Small intestine (tissue), 7 donors: ENCODE measurements at regions not wholly inside any gene's neighbourhood (a gene's known extent, or its start where the extent isn't known, plus 50 kb on each side); places are given as distances from the start of the nearest gene placed in this dataset.

ENCODE experiments used
- DNase-seq, 2 donors: peaks; one replicate each; pipeline versions ENCODE4 v3.0.0 to v3.0.0-alpha.2; 2013
- FAIRE-seq: peaks from 2 replicates; lab custom pipeline; 2012; peaks lifted over from hg19 to GRCh38; lab: Jason Lieb, UNC
- H3K27ac ChIP-seq, 3 donors: one replicate each; pipeline ENCODE4 v1.5.1; 2013; ENCODE audit warnings: low read length in 2 of 3, mild to moderate bottlenecking in 2 of 3, control low read depth in 1 of 3, inconsistent platforms in 1 of 3, low read depth in 1 of 3, moderate library complexity in 1 of 3
- H3K27me3 ChIP-seq, 3 donors: one replicate each; pipeline ENCODE4 v1.6.1; 2013; ENCODE audit warnings: low read length in 3 of 3, inconsistent platforms in 1 of 3; ENCODE audit not compliant: control insufficient read depth in 3 of 3, insufficient read depth in 3 of 3
- H3K36me3 ChIP-seq, 3 donors: one replicate each; pipeline ENCODE4 v1.6.1; 2013; ENCODE audit warnings: low read length in 3 of 3, inconsistent platforms in 1 of 3, low read depth in 1 of 3, mild to moderate bottlenecking in 1 of 3, moderate library complexity in 1 of 3; ENCODE audit not compliant: control insufficient read depth in 3 of 3, insufficient read depth in 2 of 3
- H3K4me1 ChIP-seq, 3 donors: one replicate each; pipeline ENCODE4 v1.6.1; 2013; ENCODE audit warnings: low read length in 2 of 3, inconsistent platforms in 1 of 3, low read depth in 1 of 3, mild to moderate bottlenecking in 1 of 3, moderate library complexity in 1 of 3; ENCODE audit not compliant: control insufficient read depth in 3 of 3, insufficient read depth in 2 of 3
- H3K4me3 ChIP-seq, 3 donors: one replicate each; pipeline ENCODE4 v1.5.1; 2013; ENCODE audit warnings: low read length in 3 of 3, control low read depth in 1 of 3, inconsistent platforms in 1 of 3, low read depth in 1 of 3, mild to moderate bottlenecking in 1 of 3, moderate library complexity in 1 of 3
- H3K9me3 ChIP-seq, 2 donors: one replicate each; pipeline ENCODE4 v1.6.1; 2013; ENCODE audit warnings: low read depth in 1 of 2, low read length in 1 of 2; ENCODE audit not compliant: control insufficient read depth in 2 of 2, insufficient read depth in 1 of 2
- WGBS, 3 donors: extraction: QIAGEN DNeasy Blood & Tissue Kit; methylation state at CpG; one replicate each; pipeline ENCODE4 v1.1.7; 2013; 5-methylcytosine and 5-hydroxymethylcytosine counted together
- donor health status: healthy with polysubstance abuse.
- donor health status: control.
- donor health status: control.
- donor health status: Bipolar disorder and iron deficiency.
- donor health status: healthy.

- Histone ChIP-seq H3K4me3 (no peak overlapping the region), H3K9me3 (no peaks in the 10 kb centered on the region), H3K27ac (no peak overlapping the region), H3K27me3 (no peaks in the 10 kb centered on the region), H3K4me1 (no peaks in the 10 kb centered on the region), H3K36me3 (no peaks in the 10 kb centered on the region)
- no peak for DNase-seq
- no peak for FAIRE-seq
- 1 to 20% (median 7%) methylated on average over 2 of the region's 2 CpGs for WGBS, 3 donors
These were observed 83.3 kb upstream of the MAP2 start for GRCh38 chr2:209340522-209340921.

DNA sequence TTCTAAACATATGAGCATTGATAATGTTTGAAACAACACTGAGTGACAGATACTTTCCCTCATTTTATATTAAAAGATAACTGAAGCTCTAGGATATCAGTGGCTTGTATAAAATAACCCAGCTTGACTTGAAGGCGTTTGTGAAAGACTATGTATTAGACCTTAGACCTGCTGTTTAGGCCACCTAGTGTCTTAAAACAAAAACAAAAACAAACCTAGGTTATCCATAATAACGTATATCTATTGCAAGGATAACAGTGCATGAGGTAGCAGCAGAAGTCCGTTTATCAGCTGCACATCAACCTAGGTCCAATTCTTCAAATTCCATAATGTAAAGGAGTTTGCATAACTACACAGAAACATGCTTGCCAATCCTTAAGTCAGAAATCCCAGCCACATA is 79.5 kb upstream of the MAP2 start:
- FAIRE-seq (no peak), DNase-seq (no peak)
- no peak overlapping the region for H3K27ac ChIP-seq
- H3K4me1 ChIP-seq = no peaks in the 10 kb centered on the region
- H3K4me3 ChIP-seq = no peak overlapping the region
- WGBS, 3 donors = 45 to 71% (median 52%) methylated on average over 3 of the region's 3 CpGs
- H3K36me3 ChIP-seq = no peaks in the 10 kb centered on the region
- no peaks in the 10 kb centered on the region for H3K27me3 ChIP-seq
- H3K9me3 ChIP-seq = no peaks in the 10 kb centered on the region

DNA sequence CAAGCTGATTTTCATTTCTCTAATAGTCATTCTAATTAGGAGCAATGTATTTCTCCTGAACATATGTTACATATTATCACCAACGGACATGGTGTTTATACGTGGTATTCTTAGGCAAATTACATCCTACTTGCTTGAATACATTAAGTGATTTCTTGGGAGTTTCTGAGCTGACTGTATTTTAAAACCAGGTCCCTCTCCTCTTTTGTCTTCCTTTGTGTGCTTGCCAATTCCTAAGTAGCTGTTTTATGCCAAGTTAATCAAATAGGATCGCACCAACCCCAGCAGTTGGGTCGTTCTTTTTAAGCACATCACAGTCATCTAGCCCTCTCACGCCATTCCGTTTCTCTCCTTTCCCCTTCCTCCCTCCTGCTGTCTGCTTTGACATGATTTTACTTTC is 75.4 kb upstream of the MAP2 start:
- no peaks in the 10 kb centered on the region for H3K36me3 ChIP-seq
- H3K27ac ChIP-seq = no peak overlapping the region
- FAIRE-seq = no peak
- no peaks in the 10 kb centered on the region for H3K4me1 ChIP-seq
- H3K9me3 ChIP-seq = no peaks in the 10 kb centered on the region
- 45 to 72% (median 60%) methylated on average over 6 of the region's 6 CpGs for WGBS, 3 donors
- DNase-seq = no peak
- no peaks in the 10 kb centered on the region for H3K27me3 ChIP-seq
- no peak overlapping the region for H3K4me3 ChIP-seq

GRCh38 chr2:209351636-209352035 is 72.2 kb upstream of the MAP2 start:
- no peaks in the 10 kb centered on the region for H3K36me3 ChIP-seq
- no peaks in the 10 kb centered on the region for H3K4me1 ChIP-seq
- DNase-seq (no peak), FAIRE-seq (no peak)
- H3K27ac ChIP-seq = no peak overlapping the region
- WGBS, 3 donors = 56 to 68% (median 65%) methylated on average over 3 of the region's 3 CpGs
- H3K27me3 ChIP-seq = no peaks in the 10 kb centered on the region
- no peaks in the 10 kb centered on the region for H3K9me3 ChIP-seq
- no peak overlapping the region for H3K4me3 ChIP-seq

DNA sequence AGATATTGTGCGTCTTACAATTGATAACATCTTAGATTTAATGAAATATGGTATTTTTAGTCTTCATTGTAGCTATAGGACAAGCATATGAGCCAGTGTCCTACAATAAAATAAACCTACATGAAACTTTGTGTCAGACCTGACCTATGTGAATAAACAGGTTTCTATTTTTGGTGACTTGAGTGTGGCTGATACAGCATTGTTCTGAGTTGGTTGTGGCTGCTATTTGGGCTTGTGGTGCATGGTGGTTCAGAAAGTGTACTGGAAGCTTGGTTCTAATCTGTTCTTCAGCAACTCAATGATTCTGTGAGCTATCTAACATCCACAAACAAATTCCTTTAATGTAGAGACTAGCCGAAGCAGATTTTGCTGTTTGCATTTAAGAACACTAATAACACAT is 64.9 kb upstream of the MAP2 start:
- no peak overlapping the region for H3K27ac ChIP-seq
- no peaks in the 10 kb centered on the region for H3K36me3 ChIP-seq
- no peaks in the 10 kb centered on the region for H3K9me3 ChIP-seq
- H3K4me3 ChIP-seq = no peak overlapping the region
- DNase-seq = no peak
- H3K4me1 ChIP-seq = no peaks in the 10 kb centered on the region
- H3K27me3 ChIP-seq = no peaks in the 10 kb centered on the region
- WGBS, 3 donors = 74 to 80% (median 78%) methylated on average over 2 of the region's 2 CpGs
- FAIRE-seq = no peak

GRCh38 chr2:209367075-209367747 is 56.6 kb upstream of the MAP2 start:
- H3K4me3 ChIP-seq = no peak overlapping the region
- no peak for DNase-seq
- H3K36me3 ChIP-seq = no peaks in the 10 kb centered on the region
- no peaks in the 10 kb centered on the region for H3K9me3 ChIP-seq
- H3K27ac ChIP-seq = no peak overlapping the region
- no peaks in the 10 kb centered on the region for H3K27me3 ChIP-seq
- no peak for FAIRE-seq
- 88 to 94% (median 88%) methylated on average over 1 of the region's 1 CpG for WGBS, 3 donors
- no peaks in the 10 kb centered on the region for H3K4me1 ChIP-seq

- 6 to 26% (median 19%) methylated on average over 2 of the region's 2 CpGs for WGBS, 3 donors
- no peaks in the 10 kb centered on the region for H3K4me1 ChIP-seq
- no peak overlapping the region for H3K4me3 ChIP-seq
- H3K9me3 ChIP-seq = no peaks in the 10 kb centered on the region
- no peak overlapping the region for H3K27ac ChIP-seq
- FAIRE-seq (no peak), DNase-seq (no peak)
- no peaks in the 10 kb centered on the region for H3K27me3 ChIP-seq
- H3K36me3 ChIP-seq = no peaks in the 10 kb centered on the region
These were observed 55.4 kb upstream of the MAP2 start for GRCh38 chr2:209368406-209368805.

DNA sequence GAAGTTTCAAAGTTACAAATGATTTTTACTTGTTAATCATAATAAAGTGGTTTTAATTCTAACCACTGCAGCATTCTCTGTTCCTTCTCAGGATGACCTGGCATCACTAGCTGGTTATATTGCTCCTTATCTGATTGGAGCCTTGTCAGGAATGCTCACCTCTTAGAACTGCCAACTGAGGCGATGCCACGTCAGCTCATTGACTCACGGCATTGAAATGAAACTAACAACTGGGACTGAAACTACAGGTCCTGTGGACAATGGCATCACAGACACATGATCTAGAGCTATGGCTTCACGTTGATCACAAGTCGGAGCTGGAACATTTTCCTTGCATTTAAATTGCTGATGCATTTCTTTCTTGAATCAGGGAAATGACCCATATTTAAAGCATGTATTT is 54.9 kb upstream of the MAP2 start:
- DNase-seq (peak; percentile 51 to 86), FAIRE-seq (no peak)
- Histone ChIP-seq H3K4me3 (no peak overlapping the region), H3K36me3 (no peaks in the 10 kb centered on the region), H3K27ac (no peak overlapping the region), H3K27me3 (no peaks in the 10 kb centered on the region), H3K9me3 (no peaks in the 10 kb centered on the region), H3K4me1 (no peaks in the 10 kb centered on the region)
- 8 to 22% (median 19%) methylated on average over 5 of the region's 5 CpGs for WGBS, 3 donors

DNA sequence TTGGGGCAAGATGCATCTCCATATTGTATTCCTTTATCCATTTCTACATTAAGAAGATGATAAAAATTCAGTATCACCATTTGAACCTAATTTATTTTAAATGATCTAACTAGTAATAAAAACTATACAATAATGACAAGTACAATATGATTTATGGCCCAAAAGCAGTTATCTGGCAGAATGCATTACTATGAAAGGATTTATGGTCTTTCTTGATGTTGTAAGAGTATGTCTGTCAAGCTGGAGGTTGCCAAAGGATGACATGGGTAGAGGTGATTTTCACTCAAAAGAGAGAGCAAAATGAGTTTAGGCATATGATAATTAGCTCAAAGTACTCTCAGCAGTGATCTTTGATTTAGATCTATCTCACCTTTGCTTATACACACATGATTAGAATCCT is 54.2 kb upstream of the MAP2 start:
- H3K27ac ChIP-seq = no peak overlapping the region
- no peaks in the 10 kb centered on the region for H3K36me3 ChIP-seq
- no peak for FAIRE-seq
- no peak overlapping the region for H3K4me3 ChIP-seq
- no peaks in the 10 kb centered on the region for H3K27me3 ChIP-seq
- no peaks in the 10 kb centered on the region for H3K4me1 ChIP-seq
- no peaks in the 10 kb centered on the region for H3K9me3 ChIP-seq
- no peak for DNase-seq
